ENCODE measurements at regions not wholly inside any gene's neighbourhood (a gene's known extent, or its start where the extent isn't known, plus 50 kb on each side); places are given as distances from the start of the nearest gene placed in this dataset.

DNA sequence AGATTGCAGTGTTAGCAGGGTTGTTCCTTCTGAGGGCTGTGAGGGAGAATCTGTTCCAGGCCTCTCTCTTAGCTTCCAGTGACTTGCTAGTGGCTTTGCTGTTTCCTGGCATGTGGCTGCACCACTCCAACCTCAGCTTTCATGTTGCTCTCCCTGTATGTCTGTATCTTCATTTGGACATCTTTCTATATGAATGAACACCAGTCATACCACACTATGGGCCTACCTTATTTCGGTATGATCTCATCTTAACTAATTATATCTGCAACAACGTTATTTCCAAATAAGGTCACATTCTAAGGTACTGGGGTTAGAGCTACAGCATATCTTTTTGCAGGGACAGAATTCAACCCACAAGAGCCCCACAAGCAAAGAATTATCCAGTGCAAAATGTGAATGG is 356.7 kb upstream of the UMPS start (continued):
- TF ChIP-seq, protein P1, sequence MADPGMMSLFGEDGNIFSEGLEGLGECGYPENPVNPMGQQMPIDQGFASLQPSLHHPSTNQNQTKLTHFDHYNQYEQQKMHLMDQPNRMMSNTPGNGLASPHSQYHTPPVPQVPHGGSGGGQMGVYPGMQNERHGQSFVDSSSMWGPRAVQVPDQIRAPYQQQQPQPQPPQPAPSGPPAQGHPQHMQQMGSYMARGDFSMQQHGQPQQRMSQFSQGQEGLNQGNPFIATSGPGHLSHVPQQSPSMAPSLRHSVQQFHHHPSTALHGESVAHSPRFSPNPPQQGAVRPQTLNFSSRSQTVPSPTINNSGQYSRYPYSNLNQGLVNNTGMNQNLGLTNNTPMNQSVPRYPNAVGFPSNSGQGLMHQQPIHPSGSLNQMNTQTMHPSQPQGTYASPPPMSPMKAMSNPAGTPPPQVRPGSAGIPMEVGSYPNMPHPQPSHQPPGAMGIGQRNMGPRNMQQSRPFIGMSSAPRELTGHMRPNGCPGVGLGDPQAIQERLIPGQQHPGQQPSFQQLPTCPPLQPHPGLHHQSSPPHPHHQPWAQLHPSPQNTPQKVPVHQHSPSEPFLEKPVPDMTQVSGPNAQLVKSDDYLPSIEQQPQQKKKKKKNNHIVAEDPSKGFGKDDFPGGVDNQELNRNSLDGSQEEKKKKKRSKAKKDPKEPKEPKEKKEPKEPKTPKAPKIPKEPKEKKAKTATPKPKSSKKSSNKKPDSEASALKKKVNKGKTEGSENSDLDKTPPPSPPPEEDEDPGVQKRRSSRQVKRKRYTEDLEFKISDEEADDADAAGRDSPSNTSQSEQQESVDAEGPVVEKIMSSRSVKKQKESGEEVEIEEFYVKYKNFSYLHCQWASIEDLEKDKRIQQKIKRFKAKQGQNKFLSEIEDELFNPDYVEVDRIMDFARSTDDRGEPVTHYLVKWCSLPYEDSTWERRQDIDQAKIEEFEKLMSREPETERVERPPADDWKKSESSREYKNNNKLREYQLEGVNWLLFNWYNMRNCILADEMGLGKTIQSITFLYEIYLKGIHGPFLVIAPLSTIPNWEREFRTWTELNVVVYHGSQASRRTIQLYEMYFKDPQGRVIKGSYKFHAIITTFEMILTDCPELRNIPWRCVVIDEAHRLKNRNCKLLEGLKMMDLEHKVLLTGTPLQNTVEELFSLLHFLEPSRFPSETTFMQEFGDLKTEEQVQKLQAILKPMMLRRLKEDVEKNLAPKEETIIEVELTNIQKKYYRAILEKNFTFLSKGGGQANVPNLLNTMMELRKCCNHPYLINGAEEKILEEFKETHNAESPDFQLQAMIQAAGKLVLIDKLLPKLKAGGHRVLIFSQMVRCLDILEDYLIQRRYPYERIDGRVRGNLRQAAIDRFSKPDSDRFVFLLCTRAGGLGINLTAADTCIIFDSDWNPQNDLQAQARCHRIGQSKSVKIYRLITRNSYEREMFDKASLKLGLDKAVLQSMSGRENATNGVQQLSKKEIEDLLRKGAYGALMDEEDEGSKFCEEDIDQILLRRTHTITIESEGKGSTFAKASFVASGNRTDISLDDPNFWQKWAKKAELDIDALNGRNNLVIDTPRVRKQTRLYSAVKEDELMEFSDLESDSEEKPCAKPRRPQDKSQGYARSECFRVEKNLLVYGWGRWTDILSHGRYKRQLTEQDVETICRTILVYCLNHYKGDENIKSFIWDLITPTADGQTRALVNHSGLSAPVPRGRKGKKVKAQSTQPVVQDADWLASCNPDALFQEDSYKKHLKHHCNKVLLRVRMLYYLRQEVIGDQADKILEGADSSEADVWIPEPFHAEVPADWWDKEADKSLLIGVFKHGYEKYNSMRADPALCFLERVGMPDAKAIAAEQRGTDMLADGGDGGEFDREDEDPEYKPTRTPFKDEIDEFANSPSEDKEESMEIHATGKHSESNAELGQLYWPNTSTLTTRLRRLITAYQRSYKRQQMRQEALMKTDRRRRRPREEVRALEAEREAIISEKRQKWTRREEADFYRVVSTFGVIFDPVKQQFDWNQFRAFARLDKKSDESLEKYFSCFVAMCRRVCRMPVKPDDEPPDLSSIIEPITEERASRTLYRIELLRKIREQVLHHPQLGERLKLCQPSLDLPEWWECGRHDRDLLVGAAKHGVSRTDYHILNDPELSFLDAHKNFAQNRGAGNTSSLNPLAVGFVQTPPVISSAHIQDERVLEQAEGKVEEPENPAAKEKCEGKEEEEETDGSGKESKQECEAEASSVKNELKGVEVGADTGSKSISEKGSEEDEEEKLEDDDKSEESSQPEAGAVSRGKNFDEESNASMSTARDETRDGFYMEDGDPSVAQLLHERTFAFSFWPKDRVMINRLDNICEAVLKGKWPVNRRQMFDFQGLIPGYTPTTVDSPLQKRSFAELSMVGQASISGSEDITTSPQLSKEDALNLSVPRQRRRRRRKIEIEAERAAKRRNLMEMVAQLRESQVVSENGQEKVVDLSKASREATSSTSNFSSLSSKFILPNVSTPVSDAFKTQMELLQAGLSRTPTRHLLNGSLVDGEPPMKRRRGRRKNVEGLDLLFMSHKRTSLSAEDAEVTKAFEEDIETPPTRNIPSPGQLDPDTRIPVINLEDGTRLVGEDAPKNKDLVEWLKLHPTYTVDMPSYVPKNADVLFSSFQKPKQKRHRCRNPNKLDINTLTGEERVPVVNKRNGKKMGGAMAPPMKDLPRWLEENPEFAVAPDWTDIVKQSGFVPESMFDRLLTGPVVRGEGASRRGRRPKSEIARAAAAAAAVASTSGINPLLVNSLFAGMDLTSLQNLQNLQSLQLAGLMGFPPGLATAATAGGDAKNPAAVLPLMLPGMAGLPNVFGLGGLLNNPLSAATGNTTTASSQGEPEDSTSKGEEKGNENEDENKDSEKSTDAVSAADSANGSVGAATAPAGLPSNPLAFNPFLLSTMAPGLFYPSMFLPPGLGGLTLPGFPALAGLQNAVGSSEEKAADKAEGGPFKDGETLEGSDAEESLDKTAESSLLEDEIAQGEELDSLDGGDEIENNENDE (IDR thresholded peaks at IDR 0.05; ENCODE audit: insufficient replicate concordance, low read length): no peak
- TF ChIP-seq BACH1 (IDR thresholded peaks at IDR 0.05; ENCODE audit: low read length) (no peak), GABPA (IDR thresholded peaks at IDR 0.05; ENCODE audit: borderline replicate concordance, insufficient read depth, low read length) (no peak)
- TF ChIP-seq, protein P2, sequence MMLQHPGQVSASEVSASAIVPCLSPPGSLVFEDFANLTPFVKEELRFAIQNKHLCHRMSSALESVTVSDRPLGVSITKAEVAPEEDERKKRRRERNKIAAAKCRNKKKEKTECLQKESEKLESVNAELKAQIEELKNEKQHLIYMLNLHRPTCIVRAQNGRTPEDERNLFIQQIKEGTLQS (IDR thresholded peaks at IDR 0.05; ENCODE audit: insufficient read depth, low read depth, low read length): no peak
